Hepatocyte (in vitro differentiated cells): ENCODE measurements at regions not wholly inside any gene's neighbourhood (a gene's known extent, or its start where the extent isn't known, plus 50 kb on each side); places are given as distances from the start of the nearest gene placed in this dataset.

Experiments
- CTCF ChIP-seq: fragments of 200-600 bp; sonication (generic); IDR thresholded peaks from 2 replicates; pipeline ENCODE4 v1.5.1; 2016; ENCODE audit warnings: antibody characterized with exemption, mild to moderate bottlenecking; ENCODE audit not compliant: poor library complexity
- EZH2 ChIP-seq: fragments of 200-600 bp; sonication (generic); IDR thresholded peaks from 2 replicates; pipeline ENCODE4 v1.6.1; 2016; ENCODE audit warnings: antibody characterized with exemption, mild to moderate bottlenecking, borderline replicate concordance
- EZH2phosphoT487 ChIP-seq: fragments of 200-600 bp; sonication (generic); IDR thresholded peaks from one replicate; pipeline ENCODE4 v1.6.1; 2018; ENCODE audit warnings: antibody characterized with exemption, mild to moderate bottlenecking, low read depth, moderate library complexity; ENCODE audit not compliant: unreplicated experiment, severe bottlenecking

- TF ChIP-seq CTCF (no peak), EZH2phosphoT487 (no peak), EZH2 (no peak)
Observed at GRCh38 chr6:78363688-78364087, 503.7 kb upstream of the IRAK1BP1 start.
